Endothelial cell of hepatic sinusoid (primary cell): ENCODE measurements at regions not wholly inside any gene's neighbourhood (a gene's known extent, or its start where the extent isn't known, plus 50 kb on each side); places are given as distances from the start of the nearest gene placed in this dataset.
"Not testable (repeated sequence)": the region's sequence is repeated elsewhere in the genome, so short reads cannot be mapped to it uniquely, and the experiment has no call there.

Experiments used
- in situ Hi-C: cut with HindIII; loops from 2 replicates; pipeline ENCODE4 v1.10.0; 2017; ENCODE audit warnings: low sequenced_read_pairs

DNA sequence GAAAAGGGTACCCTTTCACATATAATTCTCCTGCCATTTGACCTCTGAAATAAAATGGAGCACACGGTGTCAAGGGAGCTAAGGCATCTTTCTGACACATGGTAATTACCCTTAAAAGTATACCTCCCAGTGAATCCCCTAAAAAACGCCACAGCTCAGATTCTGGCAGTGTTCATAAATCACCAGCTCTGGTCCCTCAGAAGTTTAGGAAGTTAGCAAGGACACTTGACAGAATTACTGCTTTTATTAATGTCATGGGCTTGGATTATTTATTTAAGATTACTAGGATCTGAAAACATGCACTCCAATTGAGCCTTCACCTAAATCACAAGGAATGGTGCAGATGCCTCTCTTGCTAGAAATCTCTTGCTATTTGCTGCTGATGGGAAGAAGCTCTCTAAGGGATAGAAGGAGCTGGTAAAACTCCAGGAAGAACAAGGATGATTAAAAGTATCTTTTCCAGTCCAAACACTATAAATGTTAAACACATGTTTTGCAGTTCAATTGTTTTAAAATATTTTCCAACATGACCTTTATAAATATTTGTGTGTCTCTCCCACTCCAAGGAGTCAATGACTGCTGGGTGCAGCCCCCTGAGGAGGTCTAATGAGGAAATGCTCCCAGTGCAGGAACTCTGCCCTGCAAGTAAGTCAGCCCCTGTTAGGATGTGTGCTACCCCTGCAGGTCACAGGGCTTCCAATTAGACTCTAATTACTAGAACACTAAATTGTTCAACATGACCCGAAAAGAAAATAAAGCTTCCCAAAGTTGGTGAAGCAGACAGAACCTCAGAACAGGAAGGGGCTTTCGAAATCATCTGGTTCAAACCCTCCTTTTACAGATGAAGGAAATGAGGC, 230.3 kb downstream of the TFAP2A start:
- in situ Hi-C loops = loop anchor here (5.0 kb wide), 1 partner anchor 83 kb away; no protein-coding TSS in a partner anchor

DNA sequence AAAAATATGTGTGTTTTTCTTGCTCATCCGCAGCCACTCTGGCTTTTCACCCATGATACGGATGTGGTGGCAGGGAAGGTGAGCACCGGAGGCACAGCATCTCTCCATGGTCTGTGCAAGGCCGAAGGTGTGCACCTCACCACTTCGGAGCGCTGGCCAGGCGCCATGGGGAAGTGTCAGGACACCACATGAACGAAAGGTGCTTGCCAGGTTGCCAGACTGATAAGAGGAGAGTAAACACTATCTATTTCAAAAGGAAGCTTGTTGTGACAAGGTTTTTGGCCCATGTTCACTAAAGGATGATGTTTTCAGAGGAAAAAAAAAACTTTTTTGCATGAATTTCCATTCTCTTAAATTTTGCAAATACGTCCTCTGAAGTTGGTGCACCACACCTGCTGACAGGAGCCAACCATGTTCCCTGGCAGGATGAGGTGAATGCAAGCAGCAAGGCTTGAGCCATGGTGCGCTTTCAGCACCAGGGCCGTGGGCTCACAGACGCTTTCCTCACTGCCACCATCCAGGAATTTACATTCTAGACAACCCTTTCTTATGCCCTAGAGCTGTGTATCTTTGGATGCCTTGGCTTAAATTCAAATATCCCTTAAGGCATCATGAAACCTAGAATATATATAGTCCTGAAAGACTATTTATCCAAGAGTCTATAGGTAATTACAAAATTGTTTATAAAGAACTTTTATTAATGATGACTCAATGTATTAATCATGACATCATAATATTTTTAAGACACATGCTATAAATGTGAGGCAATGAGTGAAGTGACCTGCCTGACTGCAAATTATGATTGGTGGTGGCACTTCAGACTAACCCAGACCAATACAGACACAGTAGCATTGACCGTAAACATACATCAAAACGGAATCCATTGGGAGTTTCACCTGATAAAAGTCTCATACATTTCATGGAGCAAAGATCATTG, 234.5 kb downstream of the TFAP2A start:
- in situ Hi-C loops = no loop called here

DNA sequence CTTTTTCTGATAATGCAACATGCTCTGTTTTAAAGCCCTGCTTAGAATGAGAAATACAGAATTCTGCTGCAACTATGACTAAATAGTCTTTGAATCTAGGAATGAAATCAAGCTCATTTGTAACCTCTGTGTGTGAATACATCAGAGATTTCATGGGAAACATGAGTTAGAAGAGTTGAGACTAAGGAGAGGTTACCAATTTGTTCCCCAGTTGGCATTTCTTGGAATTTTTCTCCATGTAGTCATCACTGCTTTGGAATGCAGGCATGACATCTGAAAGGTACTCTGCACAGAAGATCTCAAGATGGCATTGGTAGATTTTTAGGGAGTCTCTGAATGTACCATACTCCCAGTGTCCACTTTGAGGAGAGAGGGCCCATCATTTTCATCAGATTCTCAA, 237.2 kb downstream of the TFAP2A start:
- in situ Hi-C loops = no loop called here

DNA sequence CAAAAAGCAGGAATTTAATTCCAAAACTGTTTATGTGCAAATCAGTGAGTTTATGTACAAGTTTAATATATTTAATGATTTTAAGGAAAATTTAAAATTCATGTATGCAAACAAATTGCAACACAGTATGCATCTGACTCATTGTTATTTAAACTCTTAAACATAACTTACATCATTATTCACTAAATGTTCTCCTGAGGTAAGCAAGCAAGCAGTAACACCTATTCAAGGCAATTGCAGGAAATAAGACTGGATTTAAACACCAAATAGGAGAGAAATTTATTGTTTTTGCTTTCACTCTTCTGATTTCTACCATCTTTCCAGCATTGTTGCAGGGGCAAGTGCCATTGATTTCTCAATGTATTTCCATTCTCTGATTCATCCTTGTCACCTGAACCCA, 239.5 kb downstream of the TFAP2A start:
- in situ Hi-C loops = no loop called here

DNA sequence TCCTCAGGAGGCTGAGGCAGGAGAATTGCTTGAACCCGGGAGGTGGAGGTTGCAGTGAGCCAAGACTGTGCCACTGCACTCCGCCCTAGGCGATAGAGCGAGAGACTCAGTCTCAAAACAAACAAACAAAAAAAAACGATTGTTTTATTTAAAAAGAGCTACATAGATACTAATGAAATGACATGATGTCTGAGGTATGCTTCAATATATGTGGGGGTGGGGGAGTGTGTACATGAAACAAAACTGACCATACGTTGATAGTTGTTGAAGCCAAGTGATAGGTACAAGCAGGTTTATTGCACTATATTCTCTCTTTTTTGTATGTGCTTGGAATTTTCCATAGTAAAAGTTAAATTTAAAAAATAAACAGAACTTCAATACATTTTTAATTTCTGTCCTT, 240.1 kb downstream of the TFAP2A start:
- in situ Hi-C loops = no loop called here

DNA sequence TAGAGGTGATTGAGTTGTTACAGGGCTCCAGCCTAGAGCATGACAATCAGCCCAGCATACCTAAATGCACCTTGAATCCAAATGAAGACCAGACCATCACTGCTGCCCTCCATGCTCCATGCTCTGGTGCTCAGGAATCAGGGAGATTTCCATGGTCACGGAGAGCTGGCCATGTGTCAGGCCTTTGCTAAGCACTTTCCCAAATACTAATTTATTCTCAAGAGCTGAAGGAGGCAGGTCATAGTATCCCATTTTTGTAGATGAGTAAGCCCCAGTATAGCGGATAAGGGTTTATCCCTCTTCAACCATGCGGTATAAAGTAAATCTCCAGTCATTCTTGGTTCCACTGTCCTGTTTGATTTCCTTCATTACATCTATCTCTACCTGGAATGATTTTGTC, 240.8 kb downstream of the TFAP2A start:
- in situ Hi-C loops = no loop called here

DNA sequence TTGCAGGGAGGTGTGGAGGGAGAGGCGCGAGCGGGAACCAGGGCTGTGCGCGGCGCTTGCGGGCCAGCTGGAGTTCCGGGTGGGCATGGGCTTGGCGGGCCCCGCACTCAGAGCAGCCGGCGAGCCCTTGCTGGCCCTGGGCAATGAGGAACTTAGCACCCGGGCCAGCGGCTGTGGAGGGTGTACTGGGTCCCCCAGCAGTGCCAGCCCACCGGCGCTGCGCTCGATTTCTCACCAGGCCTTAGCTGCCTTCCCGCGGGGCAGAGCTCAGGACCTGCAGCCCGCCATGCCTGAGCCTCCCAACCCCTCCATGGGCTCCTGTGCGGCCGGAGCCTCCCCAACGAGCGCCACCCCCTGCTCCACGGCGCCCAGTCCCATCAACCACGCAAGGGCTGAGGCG, 243.2 kb downstream of the TFAP2A start:
- in situ Hi-C loops = not testable (repeated sequence)

DNA sequence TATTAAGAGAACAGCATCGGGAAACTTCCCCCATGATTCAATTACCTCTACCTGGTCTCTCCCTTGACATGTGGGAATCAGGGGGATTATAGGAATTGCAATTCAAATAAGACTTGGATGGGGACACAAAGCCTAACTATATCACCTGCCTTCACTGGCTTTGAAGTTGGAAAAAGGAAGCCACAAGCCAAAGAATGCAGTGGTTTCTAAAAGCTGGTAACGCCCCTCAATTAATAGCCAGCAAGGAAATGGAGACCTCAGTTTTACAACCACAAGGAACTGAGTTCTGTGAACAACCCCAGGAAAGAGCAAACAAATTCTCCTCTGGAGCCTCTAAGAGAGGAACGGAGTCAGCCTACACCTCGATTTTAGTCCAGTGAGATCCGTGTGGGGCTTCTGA, 244.1 kb downstream of the TFAP2A start:
- in situ Hi-C loops = no loop called here

DNA sequence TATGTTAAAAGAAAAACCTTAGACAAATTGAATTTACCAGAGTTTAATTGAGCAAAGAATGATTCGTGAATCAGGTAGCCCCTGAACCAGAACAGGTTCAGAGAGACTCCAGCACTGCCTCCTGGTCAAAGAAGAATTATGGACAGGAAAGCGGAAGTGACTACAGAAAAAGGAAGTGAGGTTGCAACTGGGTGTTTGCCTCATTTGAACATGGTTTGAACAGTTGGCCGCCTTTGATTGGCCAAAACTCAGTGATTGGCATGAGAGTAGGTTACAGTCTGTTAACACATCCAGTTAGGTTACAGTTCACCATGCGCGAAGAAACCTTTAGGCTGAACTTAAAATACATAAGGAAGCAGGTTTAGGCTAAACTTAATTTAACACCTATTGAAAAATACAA, 248.8 kb downstream of the TFAP2A start:
- in situ Hi-C loops = no loop called here

DNA sequence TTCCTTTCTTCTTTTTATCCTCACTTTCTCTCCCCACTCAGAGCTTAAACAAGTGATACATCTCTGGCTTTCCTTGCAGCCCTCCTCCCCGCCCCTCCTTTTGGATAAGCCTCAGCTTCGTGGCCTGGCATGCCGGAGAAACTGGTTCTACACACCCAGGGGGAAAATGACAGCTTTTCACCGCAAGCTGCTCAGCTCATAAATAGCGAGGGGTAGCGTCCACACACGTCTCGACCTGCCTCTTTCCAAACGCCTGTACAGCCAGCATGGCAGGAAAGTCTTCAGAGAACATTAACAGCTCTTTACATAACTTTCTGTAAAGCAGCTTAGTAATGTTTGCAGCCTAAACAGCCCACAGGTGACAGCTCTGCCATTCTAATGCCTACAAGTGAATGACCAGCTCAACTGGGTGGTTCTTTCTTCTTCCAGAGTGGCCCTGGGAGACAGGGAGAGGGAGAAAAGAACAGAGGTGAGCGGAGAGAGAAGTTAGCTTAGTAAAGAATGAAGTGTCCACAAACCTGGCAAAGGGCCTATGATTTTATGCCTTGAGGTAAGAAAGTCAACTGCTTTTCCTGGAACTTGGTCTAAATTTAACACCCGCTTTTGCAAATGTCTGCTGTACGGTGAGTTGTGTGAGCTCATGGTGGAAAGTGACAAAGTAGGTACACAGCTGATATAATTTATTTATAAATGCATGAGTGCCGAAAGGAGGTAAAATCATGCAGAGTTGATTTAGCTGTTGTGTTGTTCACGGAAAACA, 251.5 kb downstream of the TFAP2A start:
- in situ Hi-C loops = no loop called here

DNA sequence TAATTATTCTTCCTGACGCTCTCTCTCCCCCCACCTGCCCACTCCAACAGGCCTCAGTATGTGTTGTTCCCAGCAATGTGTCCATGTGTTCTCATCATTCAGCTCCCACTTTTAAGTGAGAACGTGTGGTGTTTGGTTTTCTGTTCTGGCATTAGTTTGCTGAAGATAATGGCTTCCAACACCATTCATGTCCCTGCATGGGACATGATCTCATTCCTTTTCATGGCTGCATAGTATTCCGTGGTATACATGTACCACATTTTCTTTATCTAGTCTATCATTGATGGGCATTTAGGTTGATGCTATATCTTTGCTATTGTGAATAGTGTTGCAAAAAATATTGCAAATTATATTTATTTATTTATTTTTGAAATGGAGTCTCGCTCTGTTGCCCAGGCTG, 258.0 kb downstream of the TFAP2A start:
- in situ Hi-C loops = no loop called here

DNA sequence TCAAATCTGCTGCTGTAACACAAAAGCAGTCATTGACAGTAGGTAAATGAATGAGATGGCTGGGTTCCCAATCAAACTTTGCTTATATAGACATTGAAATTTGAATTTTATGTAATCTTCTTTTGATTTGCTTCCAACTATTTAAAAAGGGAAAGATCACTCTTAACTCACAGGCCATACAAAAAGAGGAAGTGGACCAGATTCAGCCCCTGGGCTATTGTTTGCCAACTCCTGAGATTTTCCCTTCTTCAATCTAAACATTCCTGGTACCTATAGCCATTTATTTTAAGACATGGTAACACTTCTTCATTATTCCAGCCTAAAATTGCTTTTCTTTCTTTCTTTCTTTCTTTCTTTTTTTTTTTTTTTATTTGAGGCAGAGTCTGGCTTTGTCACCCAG, 260.6 kb downstream of the TFAP2A start:
- in situ Hi-C loops = no loop called here

DNA sequence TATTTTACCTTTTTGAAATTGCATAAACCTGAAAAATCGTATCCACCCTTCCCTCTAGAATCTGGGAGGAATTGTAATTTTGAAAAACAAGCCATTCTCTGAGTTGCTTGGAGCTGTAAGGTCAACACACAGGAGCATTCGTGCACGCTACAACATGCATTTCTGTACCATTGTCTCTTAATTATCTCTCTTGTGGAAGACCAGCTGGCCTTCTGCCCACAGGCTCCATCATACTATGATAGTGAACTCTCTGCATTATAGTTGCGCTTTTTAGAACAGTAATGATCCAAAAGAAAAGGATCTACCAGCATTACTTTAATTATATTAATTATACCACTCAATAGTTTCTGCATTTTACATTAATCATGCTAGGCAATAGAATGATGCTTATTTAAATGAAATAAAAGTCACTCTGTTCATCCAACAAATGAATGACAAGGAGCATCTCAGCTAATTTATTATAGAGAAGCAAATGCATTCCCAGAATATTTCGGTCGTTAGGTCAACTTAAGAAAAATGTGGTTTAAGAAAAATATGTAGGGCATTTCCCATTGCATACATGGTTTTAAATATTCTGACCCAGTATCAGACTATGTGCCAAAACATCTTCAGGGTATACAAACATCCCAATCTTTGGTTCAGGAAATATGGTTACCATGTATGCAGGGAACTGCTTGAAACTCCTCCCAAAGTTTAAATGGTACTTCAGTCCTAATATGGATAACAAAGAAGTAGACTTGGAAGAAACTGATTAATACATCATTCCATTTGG, 263.5 kb downstream of the TFAP2A start:
- in situ Hi-C loops = no loop called here

DNA sequence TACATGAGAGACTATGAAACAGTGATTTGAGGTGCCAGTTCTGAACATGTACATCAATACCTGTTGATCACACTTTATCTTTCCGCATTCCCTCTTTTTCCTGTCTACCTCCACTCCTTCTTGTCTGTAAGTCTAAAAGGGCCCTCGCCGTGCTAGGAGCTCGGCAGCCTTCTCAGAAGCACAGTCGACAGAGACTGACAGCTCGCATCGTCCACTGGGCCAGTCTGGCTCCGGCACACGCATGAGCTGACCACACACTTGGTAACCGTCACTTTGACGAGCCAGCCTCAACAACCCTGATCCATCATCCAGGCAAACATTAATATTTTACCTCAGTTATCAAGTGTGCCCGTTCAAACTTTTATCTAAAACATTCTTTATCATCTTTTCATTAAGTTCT, 265.3 kb downstream of the TFAP2A start:
- in situ Hi-C loops = no loop called here

DNA sequence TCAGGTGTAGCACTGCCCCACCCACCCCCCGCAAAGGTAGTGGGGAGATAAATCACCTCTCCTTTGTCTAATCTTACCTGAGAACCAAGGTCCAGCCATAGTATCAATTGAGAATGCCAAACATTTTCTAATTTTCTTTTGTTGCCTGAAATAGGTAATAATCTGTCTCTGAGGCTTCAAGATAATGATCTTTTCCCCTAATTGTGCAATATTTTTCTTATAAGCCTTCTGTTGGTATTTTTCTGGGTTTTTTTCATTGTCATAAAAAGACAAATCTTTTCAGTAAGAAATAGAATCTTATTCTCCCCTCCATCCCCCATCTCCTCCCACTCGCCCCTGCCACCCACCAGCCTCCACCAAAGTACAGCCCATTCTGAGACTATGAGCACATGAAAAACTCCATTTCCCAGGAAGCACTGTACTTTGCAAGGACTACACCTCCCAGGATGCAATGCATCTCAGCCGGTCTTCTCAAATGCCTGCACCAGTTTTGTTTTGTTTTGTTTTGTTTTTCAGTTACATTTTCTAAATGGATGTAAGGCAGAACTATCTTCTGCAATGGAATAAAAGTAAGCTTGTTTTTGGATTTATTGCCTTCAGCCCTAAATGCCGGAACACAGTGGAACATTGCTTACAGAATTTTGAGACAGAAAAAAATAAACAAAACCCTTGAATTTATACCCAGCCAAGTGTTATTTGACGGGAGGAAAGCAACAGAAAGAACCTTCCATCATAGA, 268.0 kb downstream of the TFAP2A start:
- in situ Hi-C loops = no loop called here

DNA sequence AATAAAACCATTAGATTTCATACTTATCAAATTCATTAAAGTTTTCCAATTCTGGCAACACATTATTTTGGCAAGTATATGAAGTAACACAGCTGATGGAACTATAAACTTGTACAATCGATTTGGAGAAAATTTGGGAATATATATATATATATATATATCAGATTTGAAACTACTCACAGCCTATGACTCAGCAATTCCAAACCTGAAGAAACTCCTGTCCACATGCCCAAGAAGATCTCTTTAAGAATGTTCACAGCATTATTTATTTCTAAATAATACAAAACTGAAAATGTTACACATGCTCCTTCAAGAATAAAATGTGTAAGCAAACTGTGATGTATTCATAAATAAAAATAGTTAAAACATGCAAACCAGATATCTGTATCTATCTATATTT, 270.1 kb downstream of the TFAP2A start:
- in situ Hi-C loops = no loop called here

DNA sequence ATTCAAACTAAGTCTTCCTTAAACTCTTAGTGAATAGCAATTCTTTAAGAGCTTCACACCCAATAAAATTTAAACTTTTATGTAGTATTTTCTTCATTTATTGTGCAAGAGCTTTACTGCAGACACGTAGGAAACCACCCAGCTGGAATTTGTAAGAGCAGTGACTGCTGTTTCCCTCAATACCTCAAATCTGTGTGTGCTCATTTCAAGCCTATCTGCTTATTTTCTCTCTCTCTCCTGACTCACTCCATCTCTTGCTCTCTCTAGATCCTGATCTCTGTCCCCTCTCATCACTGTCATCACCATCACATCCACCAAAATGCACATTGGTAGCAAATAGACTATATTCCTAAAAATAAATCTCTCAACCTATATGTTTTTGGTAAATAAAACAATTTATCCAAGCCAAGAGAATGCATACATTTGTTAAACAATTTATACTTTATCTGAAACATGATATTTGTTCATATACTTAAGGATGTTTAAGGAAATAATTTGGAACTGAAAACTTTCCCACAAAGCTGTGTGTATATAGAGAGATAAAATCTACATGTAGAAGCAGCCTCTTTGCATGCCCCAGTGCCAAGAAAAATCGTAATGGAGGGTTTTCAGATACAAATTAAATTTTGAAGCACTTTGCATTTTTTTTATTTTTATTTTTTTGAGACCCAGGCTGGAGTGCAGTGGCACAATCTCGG, 273.0 kb downstream of the TFAP2A start:
- in situ Hi-C loops = no loop called here

DNA sequence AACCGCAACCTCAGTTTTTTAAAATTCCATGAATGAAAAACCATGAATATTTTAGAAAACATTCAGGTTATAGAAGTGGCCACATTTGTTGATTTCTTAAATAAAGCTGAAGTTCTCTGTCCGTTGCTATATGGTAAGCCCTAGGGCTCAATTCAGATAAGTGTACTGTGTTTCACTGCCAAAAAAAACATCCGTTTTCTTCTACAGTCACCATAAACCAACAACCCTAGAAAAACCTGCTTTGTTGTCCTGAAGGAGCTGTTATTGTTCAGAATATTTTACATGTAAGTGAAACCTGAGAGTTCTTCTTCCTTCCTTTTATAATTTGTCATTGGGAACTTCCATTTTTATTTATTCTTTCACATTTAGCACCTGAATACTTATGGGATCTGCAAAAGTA, 274.1 kb downstream of the TFAP2A start:
- in situ Hi-C loops = no loop called here

DNA sequence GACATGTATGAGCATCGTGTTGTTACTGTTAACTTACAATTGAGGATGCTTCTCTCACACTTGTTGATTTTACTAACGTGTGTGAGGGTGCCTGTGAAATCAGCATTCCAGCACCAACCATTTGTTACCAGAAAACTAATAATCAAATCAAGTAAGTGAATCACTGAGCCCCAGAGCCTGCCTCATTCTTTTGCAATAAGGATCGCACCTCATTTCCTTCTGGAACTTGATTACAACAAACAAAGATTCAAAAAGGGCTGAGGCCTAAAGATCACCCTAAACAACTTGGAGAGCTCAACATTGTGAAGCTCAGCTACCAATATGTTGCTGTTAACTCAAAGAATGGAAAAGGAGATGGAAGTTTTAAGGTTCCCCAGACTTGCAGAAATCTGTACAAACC, 274.7 kb downstream of the TFAP2A start:
- in situ Hi-C loops = no loop called here
